ENCODE measurements at regions not wholly inside any gene's neighbourhood (a gene's known extent, or its start where the extent isn't known, plus 50 kb on each side); places are given as distances from the start of the nearest gene placed in this dataset.

- TF ChIP-seq ZBTB33 (IDR thresholded peaks at IDR 0.05) (no peak), CBFB (IDR thresholded peaks at IDR 0.05; ENCODE audit: low read depth) (no peak), JUNB (IDR thresholded peaks at IDR 0.05) (no peak), PBX3 (IDR thresholded peaks at IDR 0.05; ENCODE audit: insufficient replicate concordance, low read depth, low read length) (no peak), RAD51 (IDR thresholded peaks at IDR 0.05) (no peak), PAX8 (IDR thresholded peaks at IDR 0.05) (no peak), NFYB (IDR thresholded peaks at IDR 0.05; ENCODE audit: insufficient read depth, low read depth, low read length) (no peak), BMI1 (IDR thresholded peaks at IDR 0.05; ENCODE audit: borderline replicate concordance) (no peak), RB1 (IDR thresholded peaks at IDR 0.05; ENCODE audit: borderline replicate concordance) (no peak), HDAC6 (IDR thresholded peaks at IDR 0.05; ENCODE audit: unreplicated experiment) (no peak), LARP7 (IDR thresholded peaks at IDR 0.05) (no peak), KDM1A (IDR thresholded peaks at IDR 0.05; ENCODE audit: borderline replicate concordance) (no peak), TCF12 (IDR thresholded peaks at IDR 0.05; ENCODE audit: low read depth, low read length) (no peak), PKNOX1 (IDR thresholded peaks at IDR 0.05) (no peak), EZH2 (IDR thresholded peaks at IDR 0.05; ENCODE audit: borderline replicate concordance, control insufficient read depth, low read depth, low read length) (no peak), HCFC1 (IDR thresholded peaks at IDR 0.05; ENCODE audit: low read length) (no peak)
- TF ChIP-seq, protein P1, sequence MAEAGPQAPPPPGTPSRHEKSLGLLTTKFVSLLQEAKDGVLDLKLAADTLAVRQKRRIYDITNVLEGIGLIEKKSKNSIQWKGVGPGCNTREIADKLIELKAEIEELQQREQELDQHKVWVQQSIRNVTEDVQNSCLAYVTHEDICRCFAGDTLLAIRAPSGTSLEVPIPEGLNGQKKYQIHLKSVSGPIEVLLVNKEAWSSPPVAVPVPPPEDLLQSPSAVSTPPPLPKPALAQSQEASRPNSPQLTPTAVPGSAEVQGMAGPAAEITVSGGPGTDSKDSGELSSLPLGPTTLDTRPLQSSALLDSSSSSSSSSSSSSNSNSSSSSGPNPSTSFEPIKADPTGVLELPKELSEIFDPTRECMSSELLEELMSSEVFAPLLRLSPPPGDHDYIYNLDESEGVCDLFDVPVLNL (IDR thresholded peaks at IDR 0.05; ENCODE audit: low read depth, low read length): no peak
Observed at GRCh38 chr2:2879781-2880180, 497.8 kb downstream of the EIPR1 start (continued).

Measured in GM12878 (cell line).